WTC11 (cell line): ENCODE measurements at regions not wholly inside any gene's neighbourhood (a gene's known extent, or its start where the extent isn't known, plus 50 kb on each side); places are given as distances from the start of the nearest gene placed in this dataset.

ENCODE experiments used
- CREB1 ChIP-seq: sonication (generic); formaldehyde crosslinking; IDR thresholded peaks from 2 replicates; pipeline ENCODE4 v1.8.0; 2023; ENCODE audit warnings: mild to moderate bottlenecking, missing genetic modification reagents
- CTCF ChIP-seq: fragments of 200-600 bp; IDR thresholded peaks from 2 replicates; pipeline ENCODE4 v1.8.0; 2022; ENCODE audit warnings: antibody characterized with exemption
- RELA ChIP-seq: sonication (generic); formaldehyde crosslinking; IDR thresholded peaks from 2 replicates; pipeline ENCODE4 v1.8.1; 2022; ENCODE audit warnings: missing genetic modification reagents, mild to moderate bottlenecking, borderline replicate concordance
- SP1 ChIP-seq: sonication (generic); formaldehyde crosslinking; conservative IDR thresholded peaks from 2 replicates; pipeline ENCODE4 v1.8.1; 2022; ENCODE audit warnings: missing genetic modification reagents
- TEAD4 ChIP-seq: sonication (generic); formaldehyde crosslinking; IDR thresholded peaks from 2 replicates; pipeline ENCODE4 v1.8.0; 2022; ENCODE audit warnings: mild to moderate bottlenecking, missing genetic modification reagents
- TF ChIP-seq, protein P1 (sequence below): sonication (generic); formaldehyde crosslinking; IDR thresholded peaks from 2 replicates; pipeline ENCODE4 v1.8.0; 2022; ENCODE audit warnings: mild to moderate bottlenecking, missing genetic modification reagents
- TF ChIP-seq, protein P2 (sequence below): sonication (generic); formaldehyde crosslinking; IDR thresholded peaks from 2 replicates; pipeline ENCODE4 v1.8.1; 2022; ENCODE audit warnings: mild to moderate bottlenecking, missing genetic modification reagents, moderate library complexity, borderline replicate concordance

- TF ChIP-seq CTCF = no peak
- TF ChIP-seq CREB1 (CRISPR knock-in tag) = no peak
- TF ChIP-seq RELA (CRISPR knock-in tag) = no peak
- TF ChIP-seq, protein P1, sequence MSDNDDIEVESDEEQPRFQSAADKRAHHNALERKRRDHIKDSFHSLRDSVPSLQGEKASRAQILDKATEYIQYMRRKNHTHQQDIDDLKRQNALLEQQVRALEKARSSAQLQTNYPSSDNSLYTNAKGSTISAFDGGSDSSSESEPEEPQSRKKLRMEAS = no peak
- TF ChIP-seq SP1 (CRISPR knock-in tag) = no peak
- TF ChIP-seq TEAD4 (CRISPR knock-in tag) = no peak
- TF ChIP-seq, protein P2, sequence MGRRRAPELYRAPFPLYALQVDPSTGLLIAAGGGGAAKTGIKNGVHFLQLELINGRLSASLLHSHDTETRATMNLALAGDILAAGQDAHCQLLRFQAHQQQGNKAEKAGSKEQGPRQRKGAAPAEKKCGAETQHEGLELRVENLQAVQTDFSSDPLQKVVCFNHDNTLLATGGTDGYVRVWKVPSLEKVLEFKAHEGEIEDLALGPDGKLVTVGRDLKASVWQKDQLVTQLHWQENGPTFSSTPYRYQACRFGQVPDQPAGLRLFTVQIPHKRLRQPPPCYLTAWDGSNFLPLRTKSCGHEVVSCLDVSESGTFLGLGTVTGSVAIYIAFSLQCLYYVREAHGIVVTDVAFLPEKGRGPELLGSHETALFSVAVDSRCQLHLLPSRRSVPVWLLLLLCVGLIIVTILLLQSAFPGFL = no peak
These were observed 171.3 kb upstream of the STEAP4 start for GRCh38 chr7:88477976-88478375.
